GM19467 (cell line): ENCODE measurements at regions not wholly inside any gene's neighbourhood (a gene's known extent, or its start where the extent isn't known, plus 50 kb on each side); places are given as distances from the start of the nearest gene placed in this dataset.
"Not testable (repeated sequence)": the region's sequence is repeated elsewhere in the genome, so short reads cannot be mapped to it uniquely, and the experiment has no call there.

Experiments used
- ATAC-seq: cut with Tn5 transposase; IDR thresholded peaks from one replicate; pipeline ENCODE4 v1.9.1; 2021; ENCODE audit warnings: mild to moderate bottlenecking, moderate library complexity; ENCODE audit not compliant: unreplicated experiment

GRCh38 chr4:19191979-19192650, 1059.6 kb upstream of the SLIT2 start:
- ATAC-seq, result no peak

- ATAC-seq, result no peak
Observed at GRCh38 chr4:19187691-19188090, 1064.0 kb upstream of the SLIT2 start.

DNA sequence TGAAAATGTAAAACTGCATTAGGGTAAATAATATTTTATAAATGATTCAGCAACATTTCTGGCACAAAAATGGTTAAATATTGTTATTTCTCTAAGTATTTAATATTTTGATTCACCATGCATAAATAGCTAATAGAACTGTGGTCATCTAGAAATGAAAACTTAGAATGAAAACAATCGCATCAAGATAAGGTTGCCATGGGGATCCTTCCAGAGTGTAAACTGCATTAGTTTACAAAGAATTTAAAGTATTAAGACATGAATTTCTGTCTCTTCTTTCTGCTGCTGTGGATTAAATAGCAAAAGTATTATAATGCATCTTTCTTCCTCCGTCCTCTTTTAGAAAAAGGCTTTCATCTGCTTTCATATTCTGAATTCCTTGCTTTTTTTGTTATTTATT, 1064.6 kb upstream of the SLIT2 start:
- ATAC-seq, result no peak

DNA sequence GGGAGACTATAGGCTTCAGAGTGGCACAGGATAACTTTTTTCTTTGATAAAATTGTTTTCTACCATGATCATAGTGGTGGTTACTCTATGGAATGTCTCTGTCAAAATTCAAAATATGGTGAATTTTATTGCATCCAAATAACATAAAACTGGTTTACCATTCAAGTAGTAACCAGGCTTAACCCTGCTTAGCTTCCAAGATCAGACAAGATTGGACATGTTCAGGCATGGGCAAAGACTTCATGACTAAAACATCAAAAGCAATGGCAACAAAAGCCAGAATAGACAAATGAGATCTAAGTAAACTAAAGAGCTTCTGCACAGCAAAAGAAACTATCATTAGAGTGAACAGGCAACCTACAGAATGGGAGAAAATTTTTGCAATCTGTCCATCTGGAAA, 1070.1 kb upstream of the SLIT2 start:
- not testable (repeated sequence) for ATAC-seq

- no peak for ATAC-seq
Observed at GRCh38 chr4:19178835-19179234, 1072.9 kb upstream of the SLIT2 start.

GRCh38 chr4:19177616-19178015, 1074.1 kb upstream of the SLIT2 start:
- ATAC-seq, result no peak

- ATAC-seq, result no peak
Observed at GRCh38 chr4:19171832-19172231, 1079.9 kb upstream of the SLIT2 start.

DNA sequence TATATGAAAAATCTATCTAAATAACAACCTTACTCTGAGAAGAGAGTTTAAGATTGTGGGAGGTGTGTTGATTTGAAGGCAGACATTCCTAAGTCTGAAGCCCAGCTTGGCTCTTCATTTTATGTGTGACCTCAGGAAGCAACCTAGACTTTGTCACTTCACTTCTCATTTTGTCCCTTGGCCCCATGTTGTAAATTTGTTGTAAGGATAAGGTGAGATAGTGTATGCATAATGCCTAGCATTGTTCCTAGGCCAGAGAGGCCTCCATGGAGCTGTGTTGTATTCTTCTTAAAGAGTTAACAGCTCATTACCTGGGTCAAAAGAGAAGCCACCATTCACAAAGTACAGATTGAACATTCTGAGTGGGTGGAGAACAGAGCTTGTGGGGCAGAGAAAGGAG, 1084.4 kb upstream of the SLIT2 start:
- ATAC-seq, result no peak

DNA sequence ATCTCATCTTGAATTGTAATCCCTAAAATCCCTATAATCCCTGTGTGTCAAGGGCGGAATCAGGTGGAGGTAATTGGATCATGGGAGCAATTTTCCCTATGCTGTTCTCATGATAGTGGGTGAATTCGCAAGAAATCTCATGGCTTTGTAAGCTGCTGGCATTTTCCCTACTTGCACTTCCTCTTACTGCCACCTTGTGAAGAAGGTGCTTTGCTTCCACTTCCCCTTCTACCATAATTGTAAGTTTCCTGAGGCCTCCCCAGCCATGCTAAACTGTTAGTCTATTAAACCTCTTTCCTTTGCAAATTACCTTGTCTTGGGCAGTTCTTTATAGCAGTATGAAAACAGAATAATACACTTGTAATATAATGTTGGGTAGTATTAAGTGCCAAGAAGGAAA, 1087.4 kb upstream of the SLIT2 start:
- no peak for ATAC-seq

DNA sequence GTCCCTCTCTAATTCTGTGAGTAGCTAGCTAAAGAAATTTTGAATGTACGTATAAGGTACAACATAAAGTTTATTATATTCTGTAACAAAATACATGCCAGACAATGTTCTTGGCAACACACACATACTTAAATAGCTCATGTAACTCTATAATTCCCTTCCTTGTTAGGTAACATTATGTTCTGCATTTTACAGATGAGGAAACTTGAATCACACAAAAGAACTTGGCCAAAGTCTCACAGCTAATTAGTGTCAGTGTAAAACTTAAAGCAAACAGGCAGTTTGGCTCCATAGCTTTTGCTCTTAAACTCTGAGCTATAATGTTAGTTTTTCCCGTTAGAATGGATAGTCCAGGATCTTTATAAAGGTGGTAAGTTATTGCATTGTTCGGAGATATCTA, 1091.8 kb upstream of the SLIT2 start:
- no peak for ATAC-seq

- ATAC-seq, result no peak
Observed at GRCh38 chr4:19158107-19158809, 1093.4 kb upstream of the SLIT2 start.

- no peak for ATAC-seq
Observed at GRCh38 chr4:19156786-19157185, 1094.9 kb upstream of the SLIT2 start.

GRCh38 chr4:19155568-19155967, 1096.1 kb upstream of the SLIT2 start:
- ATAC-seq, result no peak

DNA sequence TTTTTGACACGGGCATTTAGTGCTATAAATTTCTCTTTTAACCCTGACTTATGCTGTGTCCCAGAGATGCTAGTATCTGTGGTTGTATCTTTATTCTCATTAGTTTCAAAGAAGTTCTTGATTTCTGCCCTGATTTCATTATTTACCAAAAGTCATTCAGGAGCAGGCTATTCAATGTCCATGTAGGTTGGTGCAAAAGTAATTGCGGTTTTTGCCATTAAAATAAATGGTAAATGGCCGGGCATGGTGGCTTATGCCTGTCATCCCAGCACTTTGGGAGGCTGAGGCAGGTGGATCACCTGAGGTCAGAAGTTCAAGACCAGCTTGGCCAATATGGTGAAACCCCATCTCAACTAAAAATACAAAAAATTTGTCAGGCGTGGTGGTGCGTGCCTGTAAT, 1097.4 kb upstream of the SLIT2 start:
- ATAC-seq, result not testable (repeated sequence)

- ATAC-seq, result no peak
Observed at GRCh38 chr4:19152264-19152663, 1099.4 kb upstream of the SLIT2 start.

DNA sequence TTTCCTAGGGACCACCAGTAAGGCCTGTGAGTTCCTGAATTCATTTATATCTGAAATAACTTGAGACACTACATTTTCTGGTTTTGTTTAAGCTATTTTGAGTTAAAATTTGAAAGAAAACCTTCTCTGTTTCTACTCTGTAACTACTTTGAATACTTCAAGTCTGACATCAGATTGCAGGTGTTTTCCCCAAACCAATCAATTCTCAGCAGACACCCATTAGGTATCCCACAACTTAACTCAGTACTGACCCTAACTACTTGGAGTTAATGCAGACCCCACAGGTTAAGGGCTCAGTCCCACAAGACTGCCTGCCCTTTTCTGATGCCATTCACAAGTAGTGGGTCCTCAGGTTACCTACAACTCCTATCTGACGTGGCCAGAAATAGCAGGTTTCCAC, 1100.0 kb upstream of the SLIT2 start:
- ATAC-seq, result no peak

DNA sequence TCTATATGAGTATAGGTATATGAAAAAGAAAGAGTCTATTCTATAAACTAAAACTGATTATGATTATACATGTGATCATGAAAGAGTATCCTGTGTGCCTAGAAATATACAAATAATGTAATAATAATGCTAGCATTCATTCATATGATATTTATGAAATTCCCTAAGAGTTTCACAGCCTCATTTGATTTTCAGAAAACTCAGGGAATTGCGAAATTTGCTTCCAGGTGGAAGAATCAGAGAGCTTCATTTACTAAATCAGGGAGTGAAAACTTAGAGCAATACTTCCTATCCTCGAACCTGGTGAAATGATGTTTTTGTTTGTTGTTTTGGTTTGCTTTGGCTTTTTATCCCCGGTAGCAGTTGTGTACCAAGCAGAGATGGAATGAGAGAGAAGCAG, 1105.7 kb upstream of the SLIT2 start:
- ATAC-seq, result no peak

GRCh38 chr4:19135895-19136633, 1114.5 kb upstream of the LCORL start:
- no peak for ATAC-seq

DNA sequence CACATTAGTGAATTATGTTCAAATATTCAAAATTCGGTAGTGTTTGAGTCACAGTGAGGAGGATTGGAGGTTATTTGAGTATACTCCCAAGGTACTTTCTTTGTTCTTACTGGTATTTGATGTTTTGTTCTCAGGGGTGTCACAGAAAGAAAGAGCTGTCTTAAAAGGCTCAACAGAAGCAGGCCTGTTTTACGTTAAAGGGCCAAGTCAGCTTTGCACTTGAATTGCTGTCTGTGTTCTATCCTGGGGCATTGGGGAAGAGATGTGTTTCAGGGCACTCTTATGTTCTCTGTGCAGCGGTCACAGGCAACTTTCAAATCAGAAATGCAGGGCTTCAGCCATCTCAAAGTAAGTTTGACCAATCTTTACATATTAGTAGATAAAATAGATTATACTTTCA, 1113.1 kb upstream of the LCORL start:
- no peak for ATAC-seq

DNA sequence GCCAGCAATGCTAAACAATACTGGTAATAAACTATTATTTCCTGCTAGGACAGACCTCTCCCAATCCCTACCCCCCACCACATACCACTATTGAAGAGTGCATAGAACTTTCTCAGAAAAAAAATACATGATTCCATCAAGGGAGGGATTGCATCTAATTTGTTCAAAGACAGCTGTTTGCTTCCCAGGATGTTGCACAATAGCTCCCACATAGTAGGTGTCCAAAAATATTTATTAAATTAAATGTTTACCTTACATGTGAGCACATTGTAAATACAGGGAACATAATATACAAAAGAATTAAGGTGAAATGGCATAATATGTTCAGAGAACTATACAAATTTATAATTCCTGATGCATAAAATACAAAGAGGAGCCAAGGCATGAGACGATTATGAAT, 1111.8 kb upstream of the LCORL start:
- no peak for ATAC-seq

- ATAC-seq, result no peak
Observed at GRCh38 chr4:19130866-19131265, 1109.3 kb upstream of the LCORL start.

DNA sequence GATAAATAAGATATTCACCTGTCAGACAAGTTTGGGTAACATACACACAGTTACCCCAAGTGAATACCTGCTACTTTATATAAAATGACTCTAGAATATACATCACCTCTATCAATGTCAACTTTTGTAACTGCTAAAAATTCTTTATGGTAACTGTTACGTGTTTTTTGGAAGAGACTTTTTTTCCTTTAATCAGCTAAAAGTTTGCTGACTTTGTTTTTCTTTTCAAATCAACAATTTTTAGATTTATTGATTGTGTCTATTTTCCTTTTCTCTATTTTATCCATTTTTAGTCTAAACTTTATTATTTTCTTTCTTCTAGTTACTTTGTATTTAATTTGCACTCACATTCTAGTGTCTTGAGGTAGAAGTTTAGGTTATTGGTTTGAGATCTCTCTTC, 1106.6 kb upstream of the LCORL start:
- no peak for ATAC-seq
